ENCODE measurements at regions not wholly inside any gene's neighbourhood (a gene's known extent, or its start where the extent isn't known, plus 50 kb on each side); places are given as distances from the start of the nearest gene placed in this dataset.
"Not testable (repeated sequence)": the region's sequence is repeated elsewhere in the genome, so short reads cannot be mapped to it uniquely, and the experiment has no call there.

DNA sequence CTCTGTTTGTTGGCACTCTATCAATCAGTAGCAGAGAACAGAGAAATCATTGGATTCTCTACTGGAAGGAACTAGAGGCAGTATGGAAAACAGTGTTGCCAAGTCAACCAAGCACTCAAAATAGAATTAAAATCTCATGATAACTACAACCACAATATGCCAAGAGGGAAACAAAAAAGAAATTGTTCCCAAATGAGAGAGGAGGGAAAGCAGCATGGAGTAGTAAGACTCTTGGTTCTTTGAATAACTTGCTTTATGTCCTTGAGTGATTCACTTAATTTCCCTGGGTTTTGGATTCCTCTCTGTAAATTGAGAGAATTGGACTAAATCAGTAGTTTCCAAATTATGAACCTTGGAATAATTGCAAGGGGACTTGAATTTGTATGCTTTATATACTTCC lies 285.5 kb upstream of the ANKRD50 start:
- Histone ChIP-seq H3K4me1 (ENCODE audit: insufficient read depth) (no peaks in the 10 kb centered on the region), H3K27ac (no peak overlapping the region), H3K9me3 (no peaks in the 10 kb centered on the region), H3K4me3 (no peak overlapping the region), H3K27me3 (no peaks in the 10 kb centered on the region), H3K36me3 (no peaks in the 10 kb centered on the region)
- DNase-seq, result no peak
- no peak for TF ChIP-seq EP300 (IDR thresholded peaks at IDR 0.05)
- no peak for TF ChIP-seq POLR2A (IDR thresholded peaks at IDR 0.05)
- no peak for TF ChIP-seq CTCF (IDR thresholded peaks at IDR 0.05)
- intact Hi-C loops (cut with DNase I), result no loop called here

- whole genome bisulfite sequencing, 3 donors, result 80 to 93% (median 88%) methylated on average over 1 of the region's 1 CpG
- DNase-seq, result no peak
- no peaks in the 10 kb centered on the region for H3K27me3 ChIP-seq
- no peaks in the 10 kb centered on the region for H3K4me1 ChIP-seq (ENCODE audit: insufficient read depth)
- TF ChIP-seq EP300 (IDR thresholded peaks at IDR 0.05) (no peak), CTCF (IDR thresholded peaks at IDR 0.05) (no peak), POLR2A (IDR thresholded peaks at IDR 0.05) (no peak)
- H3K9me3 ChIP-seq, result no peaks in the 10 kb centered on the region
- H3K27ac ChIP-seq, result no peak overlapping the region
- H3K36me3 ChIP-seq, result no peaks in the 10 kb centered on the region
- no peak overlapping the region for H3K4me3 ChIP-seq
- intact Hi-C loops (cut with DNase I), result no loop called here
These were observed 284.6 kb upstream of the ANKRD50 start for GRCh38 chr4:124997124-124997523.

DNA sequence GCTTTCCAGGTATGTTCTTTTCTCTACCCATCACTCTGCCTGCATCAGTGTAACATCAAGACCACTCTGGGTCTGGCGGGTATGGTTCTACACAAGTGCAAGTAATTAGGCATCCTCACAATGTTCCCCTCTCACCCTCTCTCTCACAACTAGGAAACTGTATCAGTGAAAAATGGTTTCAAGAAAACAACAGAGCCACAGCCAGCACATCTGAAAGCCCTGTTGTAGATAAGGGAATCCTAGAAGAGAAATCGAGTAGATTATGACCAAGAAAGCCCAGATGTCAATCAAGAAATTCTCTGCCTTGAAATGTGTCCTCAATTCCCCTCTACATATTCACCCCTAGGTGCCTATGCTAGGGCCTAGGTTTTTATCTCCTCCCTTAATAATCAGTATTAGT lies 281.3 kb upstream of the ANKRD50 start:
- no peak for TF ChIP-seq EP300 (IDR thresholded peaks at IDR 0.05)
- TF ChIP-seq POLR2A (IDR thresholded peaks at IDR 0.05), result no peak
- no peak for TF ChIP-seq CTCF (IDR thresholded peaks at IDR 0.05)
- 87 to 91% (median 89%) methylated on average over 2 of the region's 2 CpGs for WGBS, 3 donors
- H3K27ac ChIP-seq, result no peak overlapping the region
- H3K36me3 ChIP-seq, result no peaks in the 10 kb centered on the region
- intact Hi-C loops (cut with DNase I), result no loop called here
- DNase-seq, result no peak
- H3K27me3 ChIP-seq, result peaks cover 2% of the 10 kb centered on the region
- H3K4me3 ChIP-seq, result no peak overlapping the region
- no peaks in the 10 kb centered on the region for H3K4me1 ChIP-seq (ENCODE audit: insufficient read depth)
- no peaks in the 10 kb centered on the region for H3K9me3 ChIP-seq

DNA sequence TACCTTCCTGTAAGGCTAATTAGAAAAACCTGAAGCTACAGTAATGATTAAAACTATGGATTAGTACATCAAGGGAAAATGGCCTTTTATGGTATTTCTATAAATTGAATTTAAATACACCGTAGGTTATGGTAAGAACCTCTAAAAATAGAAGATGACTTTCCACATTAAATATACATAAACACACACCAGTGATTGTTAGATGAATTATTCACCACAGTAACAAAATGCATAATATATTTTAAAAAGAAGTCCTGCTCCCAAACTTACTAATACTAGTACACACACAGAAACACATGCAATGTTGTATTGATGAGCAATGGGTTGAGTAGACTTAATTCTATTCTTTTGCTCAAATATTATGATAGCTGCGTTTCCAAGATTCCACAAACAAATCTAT lies 277.9 kb upstream of the ANKRD50 start:
- Histone ChIP-seq H3K27me3 (peaks cover 2% of the 10 kb centered on the region), H3K27ac (no peak overlapping the region), H3K36me3 (no peaks in the 10 kb centered on the region), H3K9me3 (no peaks in the 10 kb centered on the region), H3K4me3 (no peak overlapping the region), H3K4me1 (ENCODE audit: insufficient read depth) (no peaks in the 10 kb centered on the region)
- TF ChIP-seq POLR2A (IDR thresholded peaks at IDR 0.05) (no peak), EP300 (IDR thresholded peaks at IDR 0.05) (no peak)
- WGBS, 3 donors, result 88 to 89% (median 89%) methylated on average over 2 of the region's 2 CpGs
- no peak for DNase-seq
- intact Hi-C loops (cut with DNase I), result no loop called here

- WGBS, 3 donors, result 71 to 82% (median 76%) methylated on average over 4 of the region's 4 CpGs
- DNase-seq, result no peak
- no peaks in the 10 kb centered on the region for H3K9me3 ChIP-seq
These were observed 267.8 kb upstream of the ANKRD50 start for GRCh38 chr4:124980276-124980752.

GRCh38 chr4:124978536-124978935 lies 266.0 kb upstream of the ANKRD50 start:
- not testable (repeated sequence) for H3K9me3 ChIP-seq; H3K27ac ChIP-seq; DNase-seq; H3K4me1 ChIP-seq (ENCODE audit: insufficient read depth); H3K27me3 ChIP-seq; H3K36me3 ChIP-seq; H3K4me3 ChIP-seq
- intact Hi-C loops (cut with DNase I), result loop anchor here in 1 of 4 donors (5.0 kb wide), 1 partner anchor 521 kb away; no protein-coding TSS in a partner anchor
- 14 to 43% (median 14%) methylated on average over 1 of the region's 1 CpG for WGBS, 3 donors

More at GRCh38 chr4:124980276-124980752, 267.8 kb upstream of the ANKRD50 start:
- H3K27ac ChIP-seq, result no peak overlapping the region
- intact Hi-C loops (cut with DNase I), result no loop called here
- TF ChIP-seq CTCF (IDR thresholded peaks at IDR 0.05), result no peak
- TF ChIP-seq EP300 (IDR thresholded peaks at IDR 0.05), result no peak
- no peak for TF ChIP-seq POLR2A (IDR thresholded peaks at IDR 0.05)
- no peaks in the 10 kb centered on the region for H3K27me3 ChIP-seq
- H3K4me1 ChIP-seq (ENCODE audit: insufficient read depth), result no peaks in the 10 kb centered on the region
- H3K36me3 ChIP-seq, result no peaks in the 10 kb centered on the region
- H3K4me3 ChIP-seq, result no peak overlapping the region
